Mucosa of descending colon (tissue), 3 donors: ENCODE measurements at regions not wholly inside any gene's neighbourhood (a gene's known extent, or its start where the extent isn't known, plus 50 kb on each side); places are given as distances from the start of the nearest gene placed in this dataset.

Experiments
- ATAC-seq: fragments of 200-7000 bp; cut with Tn5 transposase; one replicate; pipeline ENCODE4 v1.9.1; 2020; ENCODE audit warnings: mild to moderate bottlenecking, moderate library complexity
- DNase-seq, 3 donors: peaks; one replicate each; pipeline ENCODE4 v3.0.0-alpha.2; 2020
- H3K36me3 ChIP-seq: fragments of 200-600 bp; one replicate; pipeline ENCODE4 v1.8.0; 2021; ENCODE audit warnings: low read depth, mild to moderate bottlenecking
- H3K4me1 ChIP-seq: fragments of 200-600 bp; one replicate; pipeline ENCODE4 v1.8.0; 2021; ENCODE audit warnings: low read depth, mild to moderate bottlenecking
- H3K4me3 ChIP-seq: fragments of 200-600 bp; one replicate; pipeline ENCODE4 v1.8.0; 2021; ENCODE audit warnings: mild to moderate bottlenecking
- H3K9me3 ChIP-seq: fragments of 200-600 bp; one replicate; pipeline ENCODE4 v1.8.0; 2021; ENCODE audit warnings: mild to moderate bottlenecking
- intact Hi-C, 2 donors: fragments of 100-400 bp; cut with DNase I in 1 of 2; cut with micrococcal nuclease in 1 of 2; formaldehyde crosslinking; loops; one replicate each; pipeline versions ENCODE4 v1.11.0 to v1.11.1; 2022; cut with DNase I, micrococcal nuclease
- TF ChIP-seq, protein P1 (sequence below): fragments of 200-600 bp; IDR thresholded peaks from one replicate; pipeline ENCODE4 v1.8.0; 2022; ENCODE audit warnings: antibody characterized with exemption, mild to moderate bottlenecking
- donor health status: DM: no; HTN: no; CAD: no; lungs with moderate emphysema.
- donor health status: DM: no; HTN: no; CAD: no.
- donor health status: DM: no; HTN: yes; CAD: no.

DNA sequence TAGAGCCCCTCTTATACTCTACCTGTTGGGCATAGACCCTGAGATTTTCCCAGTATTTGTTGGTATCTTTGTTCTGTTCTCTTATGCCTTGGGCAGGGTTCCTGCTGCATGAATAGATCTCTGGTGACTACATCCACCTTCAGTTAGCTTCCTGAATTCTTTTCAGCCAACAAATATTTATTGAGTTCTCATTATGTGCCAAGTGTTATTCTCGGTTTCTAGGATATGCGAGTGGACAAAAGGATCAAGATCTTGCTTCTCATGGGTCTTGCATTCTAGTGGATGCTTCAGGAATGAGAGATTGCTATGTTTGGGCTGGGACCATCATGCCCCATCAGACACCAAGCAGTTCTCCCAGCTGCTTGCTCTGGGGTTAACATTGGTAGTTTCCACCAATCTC is 340.0 kb downstream of the METTL15 start:
- ATAC-seq (no peak), DNase-seq (no peak)
- Histone ChIP-seq H3K9me3 (no peaks in the 10 kb centered on the region), H3K36me3 (no peaks in the 10 kb centered on the region), H3K4me3 (no peak overlapping the region), H3K4me1 (no peaks in the 10 kb centered on the region)
- TF ChIP-seq, protein P1, sequence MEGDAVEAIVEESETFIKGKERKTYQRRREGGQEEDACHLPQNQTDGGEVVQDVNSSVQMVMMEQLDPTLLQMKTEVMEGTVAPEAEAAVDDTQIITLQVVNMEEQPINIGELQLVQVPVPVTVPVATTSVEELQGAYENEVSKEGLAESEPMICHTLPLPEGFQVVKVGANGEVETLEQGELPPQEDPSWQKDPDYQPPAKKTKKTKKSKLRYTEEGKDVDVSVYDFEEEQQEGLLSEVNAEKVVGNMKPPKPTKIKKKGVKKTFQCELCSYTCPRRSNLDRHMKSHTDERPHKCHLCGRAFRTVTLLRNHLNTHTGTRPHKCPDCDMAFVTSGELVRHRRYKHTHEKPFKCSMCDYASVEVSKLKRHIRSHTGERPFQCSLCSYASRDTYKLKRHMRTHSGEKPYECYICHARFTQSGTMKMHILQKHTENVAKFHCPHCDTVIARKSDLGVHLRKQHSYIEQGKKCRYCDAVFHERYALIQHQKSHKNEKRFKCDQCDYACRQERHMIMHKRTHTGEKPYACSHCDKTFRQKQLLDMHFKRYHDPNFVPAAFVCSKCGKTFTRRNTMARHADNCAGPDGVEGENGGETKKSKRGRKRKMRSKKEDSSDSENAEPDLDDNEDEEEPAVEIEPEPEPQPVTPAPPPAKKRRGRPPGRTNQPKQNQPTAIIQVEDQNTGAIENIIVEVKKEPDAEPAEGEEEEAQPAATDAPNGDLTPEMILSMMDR: no peak
- intact Hi-C loops: no loop called here

DNA sequence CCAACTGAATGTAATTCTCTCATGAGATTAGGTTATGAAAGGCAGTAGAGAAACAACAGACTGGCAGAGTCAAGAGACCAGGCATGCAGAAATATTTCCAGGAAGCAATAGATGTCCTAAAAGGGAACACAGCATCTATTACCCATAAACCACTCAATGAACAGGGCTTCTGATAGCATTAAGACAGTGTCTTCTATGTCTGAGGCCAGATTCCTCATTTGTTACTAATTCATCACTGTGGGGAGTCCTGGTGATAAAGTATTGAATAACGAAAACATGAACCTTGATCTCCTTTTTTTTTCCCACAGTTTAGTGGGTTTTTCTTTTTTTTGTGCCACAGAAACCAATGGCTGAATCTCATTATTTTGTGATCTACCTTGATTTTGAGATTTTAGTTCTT is 339.0 kb downstream of the METTL15 start:
- no peak for ATAC-seq
- Histone ChIP-seq H3K4me3 (no peak overlapping the region), H3K4me1 (no peaks in the 10 kb centered on the region), H3K9me3 (no peaks in the 10 kb centered on the region), H3K36me3 (no peaks in the 10 kb centered on the region)
- intact Hi-C loops: no loop called here
- TF ChIP-seq, protein P1: no peak
- no peak for DNase-seq

DNA sequence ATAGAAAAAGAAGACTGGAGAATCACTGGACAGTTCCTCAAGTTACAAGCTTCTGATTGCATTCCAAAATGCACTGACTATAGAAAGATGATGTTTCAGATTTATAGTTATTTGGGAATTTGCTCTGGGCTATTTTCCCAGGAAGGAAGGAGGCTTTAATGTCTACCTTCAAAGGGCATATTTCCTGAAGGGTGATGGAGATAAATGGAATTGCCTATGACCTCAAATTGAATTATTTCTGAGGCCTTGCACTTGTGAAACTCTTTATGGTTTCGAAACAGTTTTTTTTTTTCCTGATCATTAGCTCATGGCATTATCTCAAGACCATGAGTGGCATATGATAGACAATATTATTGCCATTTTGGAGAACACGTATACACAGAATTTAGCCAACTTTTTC is 333.9 kb downstream of the METTL15 start:
- no peak for DNase-seq
- TF ChIP-seq, protein P1: no peak
- H3K36me3 ChIP-seq: no peaks in the 10 kb centered on the region
- intact Hi-C loops: no loop called here
- ATAC-seq: no peak
- no peaks in the 10 kb centered on the region for H3K9me3 ChIP-seq
- no peak overlapping the region for H3K4me3 ChIP-seq
- H3K4me1 ChIP-seq: no peaks in the 10 kb centered on the region

DNA sequence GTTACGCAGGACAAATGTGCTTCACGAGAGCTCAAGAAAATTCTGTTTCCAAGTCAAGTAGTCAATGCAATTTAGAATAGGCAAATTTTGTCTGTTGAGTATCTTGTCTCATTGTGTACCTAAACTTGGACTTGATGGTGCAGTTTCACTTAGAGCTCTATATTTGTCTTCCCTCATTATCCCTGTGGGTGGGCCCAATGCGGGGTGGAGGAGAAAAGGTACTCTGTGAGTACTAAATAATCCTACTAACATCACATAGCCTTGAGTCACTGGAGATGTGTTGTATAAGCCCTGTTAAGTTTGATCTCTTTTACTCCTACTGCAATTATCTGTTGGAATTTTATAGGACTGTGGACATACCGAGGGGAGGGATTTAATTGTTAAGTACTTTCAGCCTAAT is 331.2 kb downstream of the METTL15 start:
- H3K4me3 ChIP-seq: no peak overlapping the region
- intact Hi-C loops: no loop called here
- no peaks in the 10 kb centered on the region for H3K36me3 ChIP-seq
- ATAC-seq (no peak), DNase-seq (no peak)
- H3K4me1 ChIP-seq: no peaks in the 10 kb centered on the region
- H3K9me3 ChIP-seq: no peaks in the 10 kb centered on the region
- TF ChIP-seq, protein P1: no peak

DNA sequence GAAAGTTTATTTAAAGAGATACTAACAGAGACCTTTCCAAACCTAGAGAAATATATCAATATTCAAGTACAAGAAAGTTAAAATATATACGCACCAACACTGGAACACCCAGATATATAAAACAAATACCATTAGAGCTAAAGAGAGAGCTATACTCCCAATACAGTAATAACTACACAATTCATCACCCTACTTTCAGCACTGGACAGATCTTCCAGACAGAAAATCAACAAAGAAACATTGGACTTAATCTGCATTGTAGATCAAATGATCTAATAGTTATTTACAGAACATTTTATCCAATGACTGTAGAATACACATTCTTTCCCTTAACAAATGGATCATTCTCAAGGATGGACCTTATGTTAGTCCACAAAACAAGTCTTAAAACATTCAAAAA is 311.9 kb downstream of the METTL15 start:
- DNase-seq (no peak), ATAC-seq (no peak)
- H3K9me3 ChIP-seq: no peaks in the 10 kb centered on the region
- TF ChIP-seq, protein P1: no peak
- H3K4me1 ChIP-seq: no peaks in the 10 kb centered on the region
- H3K4me3 ChIP-seq: no peak overlapping the region
- intact Hi-C loops: no loop called here
- no peaks in the 10 kb centered on the region for H3K36me3 ChIP-seq

DNA sequence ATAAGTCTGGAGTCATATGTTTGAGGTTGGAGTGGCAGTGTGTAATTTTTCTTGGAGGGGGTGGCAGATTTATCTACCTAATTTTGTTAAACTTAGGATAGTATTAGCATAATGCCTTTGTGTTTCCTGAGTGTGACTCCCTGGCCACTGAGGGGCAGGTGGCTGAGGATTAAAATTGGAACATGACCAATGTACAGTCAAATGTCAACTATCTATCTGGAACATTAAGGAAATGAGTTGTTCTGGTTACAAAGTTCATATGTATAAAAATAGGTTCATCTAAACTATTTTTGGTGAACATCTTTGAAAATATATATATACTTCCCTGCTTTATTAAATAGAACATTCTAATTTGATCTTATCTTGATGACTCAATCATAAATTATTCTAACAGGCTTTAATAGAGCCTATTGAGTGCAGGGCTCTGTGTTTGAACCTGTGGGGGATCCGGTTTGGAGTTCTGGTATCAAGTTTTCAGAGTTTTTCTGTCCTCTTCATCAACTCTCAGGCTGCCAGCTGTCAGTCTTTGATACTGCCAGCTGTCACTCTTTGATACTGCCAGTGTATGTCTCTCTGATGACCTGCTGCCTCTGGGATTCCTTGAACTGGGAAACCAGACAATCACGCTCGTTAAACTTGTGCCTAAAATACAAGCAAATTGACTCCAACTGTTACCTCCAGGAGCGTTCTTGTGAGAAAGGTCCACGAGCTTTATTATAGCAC is 309.6 kb downstream of the METTL15 start:
- no peak for DNase-seq
- H3K4me1 ChIP-seq: no peaks in the 10 kb centered on the region

More for the DNA sequence above, 309.6 kb downstream of the METTL15 start:
- TF ChIP-seq, protein P1: no peak
- Histone ChIP-seq H3K36me3 (no peaks in the 10 kb centered on the region), H3K9me3 (no peaks in the 10 kb centered on the region), H3K4me3 (no peak overlapping the region)
- ATAC-seq: no peak
- intact Hi-C loops: no loop called here
